Body of pancreas (tissue), 4 donors: ENCODE measurements at regions not wholly inside any gene's neighbourhood (a gene's known extent, or its start where the extent isn't known, plus 50 kb on each side); places are given as distances from the start of the nearest gene placed in this dataset.

ENCODE experiments used
- ATAC-seq: fragments of 150-250 bp; one replicate; pipeline ENCODE4 v1.9.1; 2016
- DNase-seq, 4 donors: peaks; one replicate each; pipeline ENCODE4 v3.0.0-alpha.2; 2019
- H3K27ac ChIP-seq, 4 donors: fragments of 200-600 bp; sonication (generic); 1 replicate in 3 of 4; 2 replicates in 1 of 4; pipeline versions ENCODE4 v1.5.1 to v1.6.1; 2016 to 2019; ENCODE audit warnings: mild to moderate bottlenecking in 1 of 4, mixed read lengths in 1 of 4, moderate library complexity in 1 of 4
- H3K27me3 ChIP-seq, 2 donors: fragments of 200-600 bp; sonication (generic); one replicate each; pipeline ENCODE4 v1.6.0; 2016; ENCODE audit warnings: mild to moderate bottlenecking in 1 of 2
- H3K36me3 ChIP-seq, 2 donors: fragments of 200-600 bp; sonication (generic); replicated peaks in 1 of 2; 2 replicates each; pipeline ENCODE4 v1.5.1; 2016; ENCODE audit warnings: low read depth in 2 of 2; ENCODE audit not compliant: insufficient read depth in 1 of 2
- H3K4me1 ChIP-seq: fragments of 200-600 bp; sonication (generic); one replicate; pipeline ENCODE4 v1.6.0; 2016
- H3K4me3 ChIP-seq, 2 donors: fragments of 200-600 bp; sonication (generic); 1 replicate in 1 of 2; 2 replicates in 1 of 2; pipeline ENCODE4 v1.5.1; 2016 to 2019
- H3K9me3 ChIP-seq, 3 donors: fragments of 200-600 bp; sonication (generic); 1 replicate in 2 of 3; 2 replicates in 1 of 3; pipeline ENCODE4 v1.5.1; 2016
- CTCF ChIP-seq, 7 experiments: fragments of 450-650 bp in 4 of 7; fragments of 200-600 bp in 3 of 7; sonication (generic) in 3 of 7; IDR thresholded peaks; one replicate each; pipeline ENCODE4 v1.5.1; 2016 to 2019; ENCODE audit warnings: antibody characterized with exemption in 7 of 7
- POLR2A ChIP-seq, 3 donors: fragments of 450-650 bp; IDR thresholded peaks; one replicate each; pipeline ENCODE4 v1.6.1; 2016; ENCODE audit warnings: antibody characterized with exemption in 3 of 3, mild to moderate bottlenecking in 2 of 3
- WGBS, 2 donors: methylation state at CpG; one replicate each; pipeline ENCODE4 v1.1.5; 2017; 5-methylcytosine and 5-hydroxymethylcytosine counted together
- intact Hi-C: fragments of 100-400 bp; cut with DNase I; formaldehyde crosslinking; loops from one replicate; pipeline ENCODE4 v1.15.1; 2023

DNA sequence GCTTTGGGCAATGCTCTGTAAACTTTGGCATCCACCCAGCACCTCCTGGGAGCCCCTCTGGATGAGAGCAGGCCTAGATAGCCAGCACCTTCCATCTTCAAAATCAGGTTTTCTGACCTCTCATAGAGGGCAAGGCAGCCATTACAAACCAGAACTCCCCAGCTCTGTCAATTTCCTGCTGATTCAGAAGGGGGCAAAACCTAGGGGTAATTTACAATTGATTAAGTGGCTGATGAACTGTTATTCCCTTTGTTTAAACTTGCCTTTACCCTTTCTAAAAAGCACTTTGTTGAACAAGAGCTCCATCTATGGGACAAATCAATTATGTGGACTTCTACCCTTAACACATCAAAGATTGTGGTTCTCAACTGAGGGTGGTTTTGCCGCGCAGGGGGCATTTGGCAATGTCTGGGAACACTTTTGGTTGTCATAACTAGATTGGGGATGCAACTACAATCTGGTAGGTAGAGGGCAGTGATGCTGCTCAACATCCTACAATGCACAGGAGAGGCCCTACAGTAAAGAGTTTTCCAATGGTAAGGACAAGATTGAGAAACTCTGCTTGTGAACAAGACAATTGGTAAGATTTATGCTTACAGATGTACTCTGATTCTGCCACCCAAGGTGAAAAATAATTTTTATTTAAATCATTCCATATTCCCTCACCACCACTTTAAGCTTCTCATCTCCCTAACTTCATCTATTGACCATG lies 184.1 kb downstream of the MARCHF11 start:
- DNase-seq (no peak), ATAC-seq (no peak)
- 44 to 46% methylated on average over 2 of the region's 2 CpGs for WGBS, 2 donors
- intact Hi-C loops = no loop called here
- Histone ChIP-seq H3K9me3 (no peaks in the 10 kb centered on the region), H3K4me3 (no peak overlapping the region), H3K27me3 (no peaks in the 10 kb centered on the region), H3K36me3 (no peaks in the 10 kb centered on the region), H3K4me1 (no peaks in the 10 kb centered on the region), H3K27ac (no peak overlapping the region)
- TF ChIP-seq POLR2A (IDR thresholded peaks at IDR 0.05) = no peak
- TF ChIP-seq CTCF (IDR thresholded peaks at IDR 0.05) = peak in 4 of 7 experiments; percentile 8 to 21 (median 12)

GRCh38 chr5:15993919-15994318 lies 185.7 kb downstream of the MARCHF11 start:
- Histone ChIP-seq H3K4me3 (no peak overlapping the region), H3K4me1 (no peaks in the 10 kb centered on the region), H3K36me3 (no peaks in the 10 kb centered on the region), H3K27me3 (no peaks in the 10 kb centered on the region), H3K27ac (no peak overlapping the region), H3K9me3 (no peaks in the 10 kb centered on the region)
- ATAC-seq = no peak
- TF ChIP-seq CTCF (IDR thresholded peaks at IDR 0.05) = no peak
- TF ChIP-seq POLR2A (IDR thresholded peaks at IDR 0.05) = no peak
- intact Hi-C loops = no loop called here
- DNase-seq = no peak

GRCh38 chr5:15993334-15993733 lies 186.3 kb downstream of the MARCHF11 start:
- 73 to 88% methylated on average over 2 of the region's 2 CpGs for WGBS, 2 donors
- intact Hi-C loops = no loop called here
- Histone ChIP-seq H3K27me3 (no peaks in the 10 kb centered on the region), H3K27ac (no peak overlapping the region), H3K4me3 (no peak overlapping the region), H3K9me3 (no peaks in the 10 kb centered on the region), H3K4me1 (no peaks in the 10 kb centered on the region), H3K36me3 (no peaks in the 10 kb centered on the region)
- TF ChIP-seq CTCF (IDR thresholded peaks at IDR 0.05) (no peak), POLR2A (IDR thresholded peaks at IDR 0.05) (no peak)
- ATAC-seq = no peak
- DNase-seq = no peak

DNA sequence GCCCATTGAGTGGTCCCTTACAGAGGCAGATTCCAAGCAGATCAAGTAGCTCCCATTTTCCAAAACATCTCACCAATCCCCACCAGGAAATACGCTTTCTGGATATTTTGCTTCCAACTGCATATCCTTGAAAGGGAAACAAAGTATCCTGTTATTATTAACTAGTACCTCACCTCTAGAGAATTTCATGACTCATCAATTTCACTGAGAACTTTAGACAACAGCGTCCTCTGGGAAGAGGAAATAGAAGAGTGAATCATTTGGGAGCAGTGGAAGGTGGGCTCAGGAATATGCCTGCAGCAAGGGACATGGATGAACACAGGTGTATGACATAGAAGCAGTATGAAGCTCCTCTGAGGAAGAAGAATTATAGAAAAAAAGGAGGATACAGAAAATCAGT lies 186.7 kb downstream of the MARCHF11 start:
- 51 to 68% methylated on average over 2 of the region's 2 CpGs for WGBS, 2 donors
- H3K9me3 ChIP-seq = no peaks in the 10 kb centered on the region
- intact Hi-C loops = no loop called here
- TF ChIP-seq CTCF (IDR thresholded peaks at IDR 0.05) (no peak), POLR2A (IDR thresholded peaks at IDR 0.05) (no peak)
- H3K27ac ChIP-seq = no peak overlapping the region
- H3K27me3 ChIP-seq = no peaks in the 10 kb centered on the region
- H3K4me1 ChIP-seq = no peaks in the 10 kb centered on the region
- no peak for DNase-seq
- H3K36me3 ChIP-seq = no peaks in the 10 kb centered on the region
- ATAC-seq = no peak
- H3K4me3 ChIP-seq = no peak overlapping the region

DNA sequence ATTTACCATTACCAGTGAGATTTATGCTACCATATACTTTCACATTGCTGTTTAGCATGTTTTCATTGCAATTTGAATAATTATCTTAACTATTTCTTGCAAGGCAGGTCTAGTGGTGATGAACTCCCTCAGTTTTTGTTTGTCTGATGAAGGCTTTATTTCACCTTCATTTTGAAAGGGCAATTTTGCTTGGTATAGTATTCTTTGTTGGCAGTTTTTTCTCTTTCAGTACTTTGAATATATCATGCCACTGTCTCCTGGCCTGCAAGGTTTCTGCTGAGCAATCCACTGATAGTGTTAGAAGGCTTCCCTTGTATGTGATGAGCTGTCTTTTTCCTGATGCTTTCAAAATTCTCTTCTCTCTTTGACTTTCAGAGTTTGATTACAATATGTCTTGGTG lies 188.0 kb downstream of the MARCHF11 start:
- Histone ChIP-seq H3K36me3 (no peaks in the 10 kb centered on the region), H3K4me3 (no peak overlapping the region), H3K9me3 (no peaks in the 10 kb centered on the region), H3K27ac (no peak overlapping the region), H3K4me1 (no peaks in the 10 kb centered on the region), H3K27me3 (no peaks in the 10 kb centered on the region)
- TF ChIP-seq CTCF (IDR thresholded peaks at IDR 0.05) = no peak
- no peak for TF ChIP-seq POLR2A (IDR thresholded peaks at IDR 0.05)
- no peak for DNase-seq
- intact Hi-C loops = no loop called here
- ATAC-seq = no peak
